ENCODE measurements at regions not wholly inside any gene's neighbourhood (a gene's known extent, or its start where the extent isn't known, plus 50 kb on each side); places are given as distances from the start of the nearest gene placed in this dataset.

DNA sequence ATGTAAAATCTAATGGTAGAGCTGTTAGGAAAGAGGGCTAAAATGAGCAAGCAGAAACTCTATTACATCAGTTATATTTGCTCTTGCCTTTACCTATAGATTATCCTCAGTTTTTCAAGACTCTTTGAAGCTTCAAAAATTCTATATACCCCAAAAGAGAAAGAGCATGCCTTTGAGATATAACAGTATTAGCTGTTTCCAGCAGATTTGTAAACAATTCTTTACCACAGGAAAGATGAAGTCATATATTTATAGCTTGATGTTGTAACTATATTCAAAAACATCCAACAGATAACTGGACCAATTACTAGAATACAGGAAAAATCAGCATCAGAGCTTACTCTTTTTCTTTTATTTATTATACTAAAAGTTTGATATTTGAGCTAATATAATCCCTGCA is 416.2 kb upstream of the TPK1 start:
- Histone ChIP-seq H3K27ac (no peak overlapping the region), H3K9me3 (replicated peaks in 1 of 3) (peaks cover 0 to 5% (median 0%) of the 10 kb centered on the region in 3 donors), H3K36me3 (replicated peaks in 1 of 2) (no peaks in the 10 kb centered on the region), H3K27me3 (no peaks in the 10 kb centered on the region), H3K4me1 (replicated peaks in 1 of 2) (no peaks in the 10 kb centered on the region), H3K4me3 (no peak overlapping the region)
- no peak for TF ChIP-seq POLR2A (IDR thresholded peaks at IDR 0.05)
- TF ChIP-seq, protein P1, sequence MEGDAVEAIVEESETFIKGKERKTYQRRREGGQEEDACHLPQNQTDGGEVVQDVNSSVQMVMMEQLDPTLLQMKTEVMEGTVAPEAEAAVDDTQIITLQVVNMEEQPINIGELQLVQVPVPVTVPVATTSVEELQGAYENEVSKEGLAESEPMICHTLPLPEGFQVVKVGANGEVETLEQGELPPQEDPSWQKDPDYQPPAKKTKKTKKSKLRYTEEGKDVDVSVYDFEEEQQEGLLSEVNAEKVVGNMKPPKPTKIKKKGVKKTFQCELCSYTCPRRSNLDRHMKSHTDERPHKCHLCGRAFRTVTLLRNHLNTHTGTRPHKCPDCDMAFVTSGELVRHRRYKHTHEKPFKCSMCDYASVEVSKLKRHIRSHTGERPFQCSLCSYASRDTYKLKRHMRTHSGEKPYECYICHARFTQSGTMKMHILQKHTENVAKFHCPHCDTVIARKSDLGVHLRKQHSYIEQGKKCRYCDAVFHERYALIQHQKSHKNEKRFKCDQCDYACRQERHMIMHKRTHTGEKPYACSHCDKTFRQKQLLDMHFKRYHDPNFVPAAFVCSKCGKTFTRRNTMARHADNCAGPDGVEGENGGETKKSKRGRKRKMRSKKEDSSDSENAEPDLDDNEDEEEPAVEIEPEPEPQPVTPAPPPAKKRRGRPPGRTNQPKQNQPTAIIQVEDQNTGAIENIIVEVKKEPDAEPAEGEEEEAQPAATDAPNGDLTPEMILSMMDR (IDR thresholded peaks at IDR 0.05), result no peak
- DNase-seq, result no peak
- intact Hi-C loops (cut with DNase I), result no loop called here

GRCh38 chr7:145224775-145225174 is 388.9 kb upstream of the TPK1 start:
- WGBS, 4 donors, result 43 to 63% (median 49%) methylated on average over 4 of the region's 4 CpGs
- Histone ChIP-seq H3K9me3 (replicated peaks in 1 of 3) (no peaks in the 10 kb centered on the region), H3K27me3 (no peaks in the 10 kb centered on the region), H3K36me3 (replicated peaks in 1 of 2) (no peaks in the 10 kb centered on the region), H3K4me1 (replicated peaks in 1 of 2) (no peaks in the 10 kb centered on the region), H3K27ac (no peak overlapping the region), H3K4me3 (no peak overlapping the region)
- TF ChIP-seq, protein P1 (IDR thresholded peaks at IDR 0.05), result no peak
- TF ChIP-seq POLR2A (IDR thresholded peaks at IDR 0.05), result no peak
- no peak for DNase-seq
- intact Hi-C loops (cut with DNase I), result no loop called here

DNA sequence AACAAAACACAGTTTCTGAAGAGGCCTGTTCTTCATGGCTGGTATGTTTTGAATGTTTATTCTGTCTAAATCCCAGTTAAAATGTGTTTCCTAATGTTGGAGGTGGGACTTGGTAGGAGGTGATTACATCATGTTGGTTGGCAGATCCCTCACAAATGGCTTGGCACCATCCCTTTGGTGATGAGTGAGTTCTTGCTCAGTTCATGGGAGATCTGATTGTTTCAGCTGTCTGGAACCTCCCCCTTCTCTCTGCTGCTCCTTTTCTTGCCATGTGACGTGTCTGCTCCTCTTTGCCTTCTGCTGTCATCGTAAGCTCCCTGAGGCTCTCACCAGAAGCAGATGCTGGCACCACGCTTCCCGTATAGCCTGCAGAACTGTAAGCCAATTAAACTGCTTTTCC is 383.6 kb upstream of the TPK1 start:
- no peak overlapping the region for H3K4me3 ChIP-seq
- no peaks in the 10 kb centered on the region for H3K36me3 ChIP-seq (replicated peaks in 1 of 2)
- H3K27me3 ChIP-seq, result no peaks in the 10 kb centered on the region
- no peak overlapping the region for H3K27ac ChIP-seq
- intact Hi-C loops (cut with DNase I), result no loop called here
- DNase-seq, result no peak
- TF ChIP-seq POLR2A (IDR thresholded peaks at IDR 0.05), result no peak
- TF ChIP-seq, protein P1 (IDR thresholded peaks at IDR 0.05), result no peak
- 72 to 81% (median 78%) methylated on average over 4 of the region's 4 CpGs for WGBS, 4 donors
- no peaks in the 10 kb centered on the region for H3K9me3 ChIP-seq (replicated peaks in 1 of 3)
- no peaks in the 10 kb centered on the region for H3K4me1 ChIP-seq (replicated peaks in 1 of 2)

DNA sequence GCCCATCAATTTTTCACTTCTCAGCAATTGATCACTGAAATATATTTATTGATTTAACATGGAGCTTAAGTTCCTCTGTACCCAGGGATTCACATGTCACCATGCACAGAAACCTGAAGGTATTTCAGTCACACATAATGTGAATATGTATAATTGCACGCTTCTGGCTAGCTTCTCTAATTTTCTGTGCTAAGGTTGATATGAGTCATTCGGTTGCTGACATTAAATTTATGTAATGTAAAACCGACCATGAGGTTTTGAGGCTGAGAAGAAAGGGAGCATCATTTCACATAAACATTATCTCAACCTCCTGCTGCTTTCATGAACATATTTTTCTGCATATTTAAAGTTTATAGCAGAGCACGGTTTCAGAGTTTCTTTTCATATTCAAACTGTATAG is 381.0 kb upstream of the TPK1 start:
- no peak overlapping the region for H3K27ac ChIP-seq
- no peak for TF ChIP-seq POLR2A (IDR thresholded peaks at IDR 0.05)
- TF ChIP-seq, protein P1 (IDR thresholded peaks at IDR 0.05), result no peak
- intact Hi-C loops (cut with DNase I), result no loop called here
- H3K9me3 ChIP-seq (replicated peaks in 1 of 3), result no peaks in the 10 kb centered on the region
- no peaks in the 10 kb centered on the region for H3K27me3 ChIP-seq
- DNase-seq, result no peak
- H3K4me1 ChIP-seq (replicated peaks in 1 of 2), result no peaks in the 10 kb centered on the region
- H3K4me3 ChIP-seq, result no peak overlapping the region
- WGBS, 4 donors, result 64 to 71% (median 67%) methylated on average over 4 of the region's 4 CpGs
- H3K36me3 ChIP-seq (replicated peaks in 1 of 2), result no peaks in the 10 kb centered on the region
